ENCODE measurements at regions not wholly inside any gene's neighbourhood (a gene's known extent, or its start where the extent isn't known, plus 50 kb on each side); places are given as distances from the start of the nearest gene placed in this dataset.

DNA sequence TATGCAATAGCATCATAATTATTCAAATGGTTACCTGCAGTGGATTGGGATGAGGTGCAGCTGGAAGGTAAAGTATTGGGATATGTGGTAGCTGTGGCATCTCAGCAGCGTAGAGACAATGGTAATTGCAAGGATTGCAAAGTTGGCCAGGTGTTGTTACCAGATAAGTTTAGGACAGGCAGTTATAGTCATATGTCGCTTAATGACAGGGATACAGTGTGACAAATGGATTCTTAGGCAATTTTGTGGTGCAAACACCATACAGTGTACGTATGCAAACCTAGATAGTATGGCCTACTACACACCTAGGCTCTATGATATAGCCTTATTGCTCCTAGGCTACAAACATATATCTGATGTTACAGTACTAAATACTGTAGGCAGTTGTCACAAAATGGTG, 163.5 kb upstream of the LYZL2 start:
- no peak for DNase-seq (ENCODE audit: low spot score)

DNA sequence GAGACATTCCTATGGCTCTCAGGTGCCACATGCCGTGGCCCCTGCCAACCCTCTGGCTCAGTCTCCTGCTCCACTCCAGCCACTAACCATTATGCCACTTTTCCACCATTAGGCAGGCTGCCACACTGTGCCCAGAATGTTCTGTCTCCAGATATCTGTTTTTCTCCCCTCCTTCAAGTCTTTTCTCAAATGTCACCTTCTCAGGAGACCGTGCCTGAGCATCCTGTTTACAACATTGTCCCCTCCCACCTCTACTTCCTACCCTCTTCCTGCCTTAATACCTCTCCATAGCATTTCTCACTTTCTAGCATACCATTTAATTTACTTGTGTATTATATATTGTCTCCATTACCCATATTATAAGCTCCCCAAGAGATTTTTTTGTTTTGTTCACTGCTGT, 162.5 kb upstream of the LYZL2 start:
- DNase-seq (ENCODE audit: low spot score): no peak

DNA sequence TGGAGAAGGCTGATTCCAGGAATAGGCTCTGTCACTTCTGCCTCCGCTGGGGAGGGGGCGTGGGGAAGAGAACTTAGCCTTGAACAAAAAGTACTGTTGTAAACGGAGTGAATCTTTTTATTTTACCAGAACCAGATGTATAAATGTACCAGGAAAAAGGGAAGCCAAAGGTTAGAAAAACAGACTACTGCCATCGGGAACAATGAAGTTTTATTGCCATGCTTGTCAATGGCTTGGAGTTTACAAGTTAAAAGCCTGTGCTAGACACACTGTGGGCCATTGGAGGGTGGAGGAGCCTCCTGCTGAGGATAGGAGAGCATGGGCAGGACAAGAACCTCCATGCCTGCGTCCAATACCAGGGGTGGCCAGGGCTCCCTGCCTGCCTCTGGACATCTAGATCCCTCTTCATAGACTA, 161.7 kb upstream of the LYZL2 start:
- no peak for DNase-seq (ENCODE audit: low spot score)

DNA sequence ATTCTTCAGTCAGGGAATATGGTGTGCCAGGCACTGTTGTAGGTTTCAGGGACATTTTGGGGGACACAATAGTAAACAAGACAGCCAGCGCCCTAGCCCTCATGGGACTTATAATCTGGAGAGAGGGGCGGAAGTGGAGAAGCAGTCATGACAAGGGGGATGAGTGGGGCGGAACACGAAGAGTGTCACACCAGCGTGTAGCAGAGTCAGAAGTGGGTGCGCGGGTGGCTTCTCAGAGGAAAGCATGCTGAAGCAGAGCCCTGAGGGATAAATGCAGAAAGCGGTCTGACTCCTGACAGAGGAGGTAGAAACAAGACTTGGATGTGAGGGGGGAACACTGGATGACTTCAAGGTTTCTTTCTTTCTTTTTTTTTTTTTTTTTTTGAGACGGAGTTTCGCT, 160.3 kb upstream of the LYZL2 start:
- DNase-seq (ENCODE audit: low spot score): no peak

DNA sequence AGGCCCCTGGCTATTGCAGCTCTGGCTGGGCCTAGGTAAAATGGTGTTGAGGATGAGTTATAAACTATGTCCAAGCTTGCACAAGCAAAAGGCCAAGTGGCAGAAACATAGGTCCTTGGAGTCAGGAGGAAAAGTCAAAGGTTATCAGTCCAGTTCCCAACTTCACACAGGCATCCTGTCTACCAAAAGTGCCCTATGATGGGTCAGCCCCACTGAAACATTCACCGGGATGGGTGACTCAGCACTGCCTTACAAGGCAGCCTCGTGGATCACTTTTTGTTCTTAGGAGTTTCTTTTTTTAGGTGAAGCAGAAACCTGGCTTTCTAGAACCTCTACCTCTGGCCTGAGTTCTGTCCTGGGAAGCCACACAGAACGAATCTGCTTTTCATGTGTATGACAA, 158.8 kb upstream of the LYZL2 start:
- no peak for DNase-seq (ENCODE audit: low spot score)

DNA sequence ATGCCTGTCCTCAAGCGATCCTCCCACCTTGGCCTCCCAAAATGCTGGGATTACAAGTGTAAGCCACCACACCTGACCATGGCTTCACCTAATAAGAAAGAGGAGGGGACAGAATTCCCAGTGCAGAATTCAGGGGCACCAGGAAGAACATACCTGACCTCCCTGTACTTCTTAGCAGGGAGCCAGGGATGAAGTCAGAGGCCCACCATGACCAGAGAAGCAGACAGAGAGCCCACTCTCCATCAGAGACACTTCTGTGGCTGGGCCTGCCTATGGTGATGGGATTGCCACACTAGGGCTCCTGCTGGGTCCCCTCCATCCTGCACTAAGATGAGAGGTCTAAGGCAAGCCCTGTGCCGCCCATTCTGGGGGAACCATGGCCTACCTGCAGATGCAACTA, 157.4 kb upstream of the LYZL2 start:
- DNase-seq (ENCODE audit: low spot score): no peak

DNA sequence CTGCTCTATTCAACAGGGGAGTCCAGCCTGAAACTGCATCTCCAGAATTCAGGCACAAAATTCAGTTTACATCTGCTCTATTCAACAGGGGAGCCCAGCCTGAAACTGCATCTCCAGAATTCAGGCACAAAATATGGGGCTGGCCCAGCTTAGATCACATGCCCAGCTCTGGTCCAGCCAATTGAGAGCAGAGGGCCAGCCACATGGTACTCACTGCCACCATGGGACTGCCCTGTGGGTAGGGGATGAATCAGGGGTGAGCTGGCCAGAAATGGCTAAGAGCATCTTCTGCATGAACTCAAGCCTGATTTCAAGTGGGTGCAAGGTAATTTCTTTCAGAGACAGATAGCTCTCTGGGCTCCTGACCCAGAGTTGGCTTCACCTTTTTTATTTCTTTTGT, 156.6 kb upstream of the LYZL2 start:
- DNase-seq (ENCODE audit: low spot score): no peak

DNA sequence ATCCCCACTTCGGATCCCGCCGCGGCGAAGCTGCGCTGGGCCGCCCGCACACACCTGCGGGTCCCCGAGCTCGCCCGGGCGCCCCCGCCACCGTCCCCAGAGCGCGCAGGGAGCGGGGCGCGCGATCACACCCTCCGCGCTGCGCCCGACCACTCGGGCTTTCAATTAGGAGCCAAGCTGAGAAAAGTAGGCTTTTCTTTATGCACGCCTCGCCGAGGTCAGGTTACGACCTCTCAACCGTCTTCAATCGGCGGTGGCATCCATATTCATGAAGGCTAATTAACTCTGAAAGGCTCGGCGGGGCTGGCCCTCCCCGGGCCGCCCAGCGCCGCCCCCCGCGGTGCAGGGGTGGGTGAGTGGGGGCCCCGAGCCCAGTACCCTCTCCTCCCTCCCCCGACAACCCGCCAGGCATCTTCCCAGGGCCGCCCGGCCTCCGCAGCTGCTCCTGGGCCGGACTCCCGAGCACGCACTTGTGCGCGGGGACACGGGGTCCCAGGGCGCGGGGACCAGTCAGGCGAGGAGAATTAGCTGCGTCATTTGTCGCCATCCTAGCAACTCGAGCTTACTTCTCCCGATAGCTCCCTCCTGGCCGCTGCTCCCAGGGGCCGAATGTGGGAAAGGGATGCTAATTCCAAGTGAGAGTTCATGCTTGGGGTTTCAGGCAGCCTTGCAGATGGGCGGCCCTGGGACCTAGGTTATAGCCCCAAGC, 155.5 kb upstream of the LYZL2 start:
- no peak for DNase-seq (ENCODE audit: low spot score)

DNA sequence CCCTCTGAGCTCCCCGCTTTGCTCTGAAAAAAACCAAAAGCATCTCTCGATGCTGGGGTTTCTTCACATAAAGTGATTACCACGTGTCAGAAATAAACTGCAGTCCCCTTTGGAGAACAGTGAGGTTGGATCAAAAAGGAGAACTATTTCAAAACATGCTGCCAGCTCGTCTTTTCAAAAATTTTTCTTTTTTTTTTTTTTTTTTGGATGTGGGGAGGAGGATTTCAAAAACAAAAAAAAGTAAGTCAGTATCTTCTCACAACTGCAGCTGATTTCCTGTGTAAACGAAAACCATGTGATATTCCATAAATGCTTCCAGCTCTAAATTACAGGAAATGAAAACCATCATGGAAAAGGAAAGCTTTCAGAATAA, 155.0 kb upstream of the LYZL2 start:
- no peak for DNase-seq (ENCODE audit: low spot score)

DNA sequence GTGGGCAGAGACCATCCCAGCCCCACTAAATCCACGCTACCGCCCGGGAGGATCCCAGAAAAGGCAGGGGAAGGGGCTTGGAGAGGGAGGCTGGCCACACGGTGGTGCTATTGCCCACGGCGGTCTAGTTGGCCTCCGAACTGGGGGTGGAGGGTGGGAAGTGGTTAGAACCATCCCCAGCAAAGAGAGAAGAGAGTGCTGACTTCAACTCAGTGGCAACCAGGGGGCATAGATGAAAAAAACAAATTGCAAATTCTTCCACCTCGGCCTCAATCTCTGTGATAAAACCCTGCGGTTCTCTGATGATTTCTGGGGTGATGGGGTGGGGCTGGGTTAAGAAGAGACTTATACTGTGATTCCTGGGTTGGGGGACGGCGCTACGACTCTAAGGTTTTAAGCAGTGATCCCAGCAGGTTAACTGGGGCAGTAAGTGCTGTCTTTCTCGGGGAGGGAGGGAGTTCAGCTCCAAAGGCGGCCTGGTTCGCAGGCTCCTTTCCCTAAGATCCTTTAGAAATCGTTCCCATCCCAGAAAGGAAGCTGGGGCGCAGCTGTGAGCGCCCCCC, 154.5 kb upstream of the LYZL2 start:
- peak; percentile 63 for DNase-seq (ENCODE audit: low spot score)

DNA sequence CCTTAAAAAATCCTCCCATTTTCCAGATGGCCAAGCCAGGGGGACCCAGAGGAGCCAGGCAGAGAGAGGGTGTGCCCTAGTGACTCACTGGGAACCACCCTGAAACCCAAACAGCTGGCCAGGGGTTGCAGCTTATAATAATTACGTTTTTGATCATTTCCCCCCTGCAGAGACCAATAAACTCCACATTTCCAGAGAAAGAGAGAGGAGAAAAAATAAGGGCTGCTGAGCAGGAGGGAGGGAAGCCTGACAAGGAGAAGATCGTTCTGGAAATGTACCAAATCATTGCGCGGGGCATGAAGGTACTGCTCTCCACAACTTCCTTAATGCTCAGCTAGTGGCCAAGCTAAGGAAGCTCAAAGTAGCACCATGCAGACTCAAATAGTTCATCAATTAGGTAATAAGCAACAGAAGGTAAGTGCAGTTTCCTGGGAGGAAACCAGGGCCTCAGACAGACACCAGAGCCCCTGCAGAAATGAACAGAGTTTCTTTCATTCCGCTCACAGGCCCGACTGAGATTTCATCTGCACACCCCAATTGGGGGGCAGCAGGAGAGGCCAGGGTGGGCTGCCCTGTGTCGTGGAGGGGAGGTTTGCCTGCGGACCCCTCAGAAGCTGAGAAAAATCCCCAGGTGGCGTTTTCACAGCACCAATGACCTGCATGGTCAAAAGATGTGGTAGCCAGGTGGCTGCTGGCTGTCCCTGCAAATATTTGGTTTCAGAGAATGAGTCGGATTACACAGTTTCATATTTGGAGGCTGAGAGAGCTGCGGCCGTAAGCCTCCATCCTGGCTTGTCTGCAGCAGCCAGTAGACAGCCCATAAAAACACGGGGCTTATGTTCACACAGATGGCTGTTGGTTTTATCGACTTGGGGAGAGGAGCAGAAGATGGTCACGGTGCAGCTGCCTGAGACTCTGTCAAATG, 153.2 kb upstream of the LYZL2 start:
- no peak for DNase-seq (ENCODE audit: low spot score)

DNA sequence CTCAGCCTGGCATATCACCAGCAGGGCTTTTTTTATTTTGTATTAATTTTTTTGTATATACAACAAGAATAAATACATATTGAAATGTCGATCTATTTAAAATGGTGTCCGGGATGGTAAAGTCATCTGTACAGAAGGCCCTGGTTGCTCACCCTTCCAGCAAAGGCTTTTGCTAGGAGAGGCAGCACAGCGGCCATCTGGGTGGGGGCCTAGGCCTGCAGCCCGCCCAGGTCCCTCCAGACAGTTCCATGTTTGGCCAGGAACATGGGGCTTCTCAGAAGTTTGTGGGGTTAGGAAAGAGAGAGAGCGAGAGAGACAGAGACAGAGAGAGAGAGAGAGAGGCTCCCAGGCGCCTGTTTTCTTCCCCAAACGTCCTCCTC, 152.6 kb upstream of the LYZL2 start:
- DNase-seq (ENCODE audit: low spot score): no peak

DNA sequence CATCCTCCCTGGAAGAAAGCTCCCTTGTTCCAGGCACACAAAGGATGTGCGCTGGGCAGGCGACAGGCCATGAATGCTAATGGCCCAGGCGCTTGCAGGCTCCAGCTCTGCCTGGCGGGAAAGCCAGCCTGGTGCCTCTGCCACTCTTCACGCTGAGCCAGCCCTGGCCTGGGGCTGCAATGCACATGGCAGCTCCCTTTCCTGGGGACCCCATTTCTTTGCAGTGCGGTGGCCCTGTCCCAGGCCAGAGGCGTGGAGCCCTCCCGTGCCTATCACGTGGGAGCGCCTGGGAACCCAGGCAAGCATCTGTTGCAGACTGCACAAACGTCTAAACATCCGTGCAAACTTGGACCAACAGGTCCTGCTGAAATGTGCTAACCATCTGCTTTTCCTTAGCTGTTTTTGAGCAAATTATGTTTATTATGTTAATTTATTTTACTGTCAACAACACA, 152.1 kb upstream of the LYZL2 start:
- DNase-seq (ENCODE audit: low spot score): no peak

DNA sequence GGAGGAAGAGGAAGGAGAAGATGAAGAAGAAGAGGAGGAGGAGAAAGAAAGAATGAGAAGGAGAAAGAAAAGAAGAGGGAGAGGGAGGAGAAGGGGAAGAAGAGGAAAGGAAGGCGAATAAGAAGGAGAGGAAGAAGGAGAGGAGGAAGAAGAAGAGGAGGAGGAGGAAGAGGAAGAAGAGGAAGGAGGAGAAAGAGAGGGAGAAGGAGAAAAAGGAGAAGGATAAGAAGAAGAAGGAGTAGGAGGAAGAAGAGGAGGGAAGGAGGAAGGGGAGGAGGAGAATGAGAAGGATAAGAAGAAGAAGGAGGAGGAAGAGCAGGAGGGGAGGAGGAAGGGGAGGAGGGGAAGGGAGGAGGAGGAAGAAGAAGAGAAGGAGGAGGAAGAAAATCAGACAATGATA, 149.2 kb upstream of the LYZL2 start:
- DNase-seq (ENCODE audit: low spot score): no peak

DNA sequence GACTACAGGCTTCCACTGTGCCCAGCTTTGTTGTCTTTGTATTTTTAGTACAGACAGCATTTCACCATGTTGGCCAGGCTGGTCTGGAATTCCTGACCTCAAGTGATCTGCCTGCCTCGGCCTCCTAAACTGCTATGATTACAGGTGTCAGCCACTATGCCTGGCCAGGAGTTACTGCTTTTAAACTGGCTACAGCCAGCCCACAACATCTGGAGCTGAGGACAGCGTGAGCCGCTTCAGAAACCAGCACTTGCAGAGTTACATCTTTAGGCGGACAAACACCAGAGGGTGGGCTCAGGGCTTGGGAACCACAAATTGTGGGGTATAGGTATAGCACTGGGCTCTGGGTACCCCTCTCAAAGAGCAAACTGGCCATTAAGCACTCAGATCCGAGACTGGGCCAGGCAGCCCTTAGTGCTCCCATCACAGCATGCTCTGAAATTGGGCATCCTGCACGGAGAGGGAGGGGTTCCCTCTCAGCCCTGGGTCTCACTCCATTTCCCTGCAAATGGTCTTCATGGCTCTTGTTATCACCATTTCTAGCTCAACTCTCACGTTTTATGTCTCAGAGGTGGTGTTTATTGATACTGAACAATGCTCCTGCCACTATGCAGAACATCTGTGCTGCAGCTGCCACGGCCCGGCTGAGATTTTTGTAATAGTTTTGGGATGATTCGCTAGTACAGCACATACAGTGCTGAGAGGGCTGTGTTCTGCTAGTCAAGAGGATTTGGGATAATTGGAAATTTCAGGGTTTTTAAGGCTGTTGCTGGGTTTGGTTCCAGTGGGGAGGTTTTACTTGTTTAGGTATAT, 146.4 kb upstream of the LYZL2 start:
- no peak for DNase-seq (ENCODE audit: low spot score)

DNA sequence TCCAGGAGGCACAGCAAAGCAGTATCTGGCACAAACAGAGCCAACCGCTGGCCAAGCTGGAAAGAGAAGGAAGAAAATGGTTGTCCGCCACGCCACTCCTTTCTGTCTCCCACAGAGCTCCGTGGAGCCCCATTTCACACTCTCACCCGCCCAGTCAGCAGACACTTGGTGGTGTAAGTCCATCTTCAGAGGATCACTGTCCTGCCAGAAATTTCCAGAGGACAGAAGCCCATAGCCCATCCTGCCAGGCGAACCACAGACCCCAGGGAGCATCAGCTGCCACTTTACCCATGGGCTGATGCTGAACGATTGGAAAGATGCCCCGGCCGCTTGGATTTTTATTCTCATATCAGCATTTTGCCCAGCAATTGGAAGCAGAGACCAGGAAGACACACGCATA, 144.7 kb upstream of the LYZL2 start:
- DNase-seq (ENCODE audit: low spot score): no peak

DNA sequence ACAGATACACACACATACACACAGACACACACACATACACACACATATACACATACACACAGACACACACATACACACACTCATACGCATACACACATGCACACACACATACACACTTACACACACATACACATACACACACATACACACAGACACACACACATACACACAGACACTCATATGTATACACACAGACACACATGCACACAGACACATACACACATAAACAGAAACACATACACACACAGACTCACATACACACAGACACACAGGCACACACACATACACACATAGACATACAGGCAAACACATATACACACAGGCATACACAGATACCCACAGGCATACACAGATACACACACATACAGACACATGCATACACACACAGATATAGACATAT, 143.9 kb upstream of the LYZL2 start:
- no peak for DNase-seq (ENCODE audit: low spot score)

DNA sequence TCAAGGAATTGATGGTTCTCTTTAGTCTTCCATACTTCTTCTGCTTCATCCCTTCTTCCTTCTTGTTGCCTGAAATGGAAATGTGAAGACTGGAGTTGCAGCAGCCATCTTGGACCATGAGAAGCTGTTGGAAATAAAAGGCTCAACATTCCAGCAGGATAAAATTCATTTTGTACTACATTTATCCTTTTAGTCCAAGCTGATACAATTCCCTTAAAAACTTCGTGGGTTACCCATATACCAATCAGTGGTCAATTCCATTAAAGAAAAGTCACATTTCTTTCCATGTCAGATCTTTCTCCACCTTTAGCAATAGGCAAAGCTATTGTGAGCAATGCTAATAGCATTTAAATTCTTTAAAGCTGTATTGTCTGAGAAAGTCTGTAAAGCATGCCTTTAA, 141.3 kb upstream of the LYZL2 start:
- DNase-seq (ENCODE audit: low spot score): no peak

DNA sequence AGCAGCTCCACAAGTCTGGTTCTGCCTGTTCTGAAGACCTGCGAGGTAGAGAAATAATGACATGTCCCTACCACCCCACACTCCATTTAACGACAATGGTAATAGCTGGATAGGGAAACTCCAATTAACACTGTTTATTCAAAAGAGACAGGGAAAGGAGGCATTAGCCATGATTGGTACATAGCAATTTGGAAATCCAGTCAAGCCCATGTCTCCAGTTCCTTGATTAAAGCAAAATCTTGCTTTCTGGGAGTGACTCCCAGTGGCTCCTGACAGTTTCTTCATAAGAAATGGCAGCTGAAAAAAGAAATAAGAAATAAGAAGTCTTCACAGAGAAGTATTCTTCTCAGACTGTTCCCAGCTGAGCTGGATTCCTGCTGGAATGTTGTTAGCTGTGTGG, 140.7 kb upstream of the LYZL2 start:
- DNase-seq (ENCODE audit: low spot score): no peak

DNA sequence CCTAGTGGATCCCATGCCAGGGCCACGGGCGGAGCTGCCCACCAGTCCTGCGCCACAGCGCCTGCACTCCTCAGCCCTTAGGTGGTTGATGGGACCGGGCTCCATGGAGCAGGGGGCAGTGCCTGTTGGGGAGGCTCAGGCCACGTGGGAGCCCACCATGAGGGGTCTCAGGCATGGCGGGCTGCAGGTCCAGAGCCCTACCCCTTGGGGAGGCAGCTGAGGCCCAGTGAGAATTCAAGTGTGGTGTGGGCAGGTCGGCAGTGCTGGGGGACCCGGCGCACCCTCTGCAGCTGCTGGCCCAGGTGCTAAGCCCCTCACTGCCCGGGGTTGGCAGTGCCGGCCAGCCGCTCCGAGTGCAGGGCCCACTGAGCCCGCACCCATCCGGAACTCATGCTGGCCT, 139.8 kb upstream of the LYZL2 start:
- no peak for DNase-seq (ENCODE audit: low spot score)

DNA sequence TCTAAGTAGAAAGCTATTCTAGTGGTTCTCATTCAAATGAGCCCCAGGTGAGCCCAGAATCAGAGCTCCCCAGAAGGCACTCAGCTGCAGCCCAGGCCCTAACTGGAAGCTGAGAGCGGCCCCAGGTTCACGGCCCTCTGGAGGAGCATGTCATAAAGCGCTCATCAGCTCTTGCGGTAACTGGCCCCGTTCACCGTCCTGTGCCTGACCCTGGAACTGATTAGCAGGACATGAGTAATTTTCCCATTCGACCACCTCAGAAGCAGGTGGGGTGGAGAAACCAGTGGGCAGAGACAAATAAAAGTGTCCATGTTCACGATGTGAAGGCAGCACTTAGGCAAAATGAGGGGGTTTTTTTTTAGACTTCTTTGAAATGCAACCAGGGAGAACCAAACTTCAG, 136.1 kb upstream of the LYZL2 start:
- no peak for DNase-seq (ENCODE audit: low spot score)

DNA sequence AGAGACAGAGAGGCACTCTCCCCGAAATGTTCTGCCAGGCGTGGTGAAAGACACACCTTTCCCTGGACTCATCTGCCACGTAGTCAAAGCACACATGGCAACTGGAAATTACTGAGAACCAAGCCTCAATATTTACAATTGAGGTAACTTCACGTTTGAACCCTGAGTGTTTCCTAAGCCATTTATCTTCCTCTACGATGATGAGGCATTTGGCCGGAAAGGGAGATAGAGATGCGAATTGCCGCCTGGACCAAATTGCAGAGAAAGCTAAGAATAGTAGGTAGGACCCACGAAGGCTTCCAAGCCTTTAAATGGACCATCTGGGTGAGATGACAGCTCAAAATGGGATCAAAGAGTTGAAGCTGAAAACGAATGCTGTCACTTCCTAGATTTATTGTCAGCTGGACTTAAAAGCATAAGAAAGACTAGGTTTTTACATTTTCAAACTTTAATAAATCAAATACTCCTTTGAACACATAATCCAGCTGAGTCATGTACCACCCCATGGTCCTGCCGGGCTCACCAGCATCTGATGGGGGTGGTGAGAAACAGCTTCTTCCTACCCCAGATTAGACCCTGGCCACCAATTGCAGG, 135.6 kb upstream of the LYZL2 start:
- DNase-seq (ENCODE audit: low spot score): no peak
